ENCODE measurements at regions not wholly inside any gene's neighbourhood (a gene's known extent, or its start where the extent isn't known, plus 50 kb on each side); places are given as distances from the start of the nearest gene placed in this dataset.

- no peaks in the 10 kb centered on the region for H3K36me3 ChIP-seq (ENCODE audit: control insufficient read depth, insufficient read depth, low read length)
- intact Hi-C loops (cut with micrococcal nuclease; ENCODE audit: unreplicated experiment) = no loop called here
- no peak overlapping the region for H3K27ac ChIP-seq (ENCODE audit: low read length)
- in situ Hi-C loops (cut with HindIII; ENCODE audit: low pct_unique_long_range_greater_than_20kb, low sequenced_read_pairs) = no loop called here
- peaks cover 2% of the 10 kb centered on the region; the same call in 1 of the 2 replicates for H3K27me3 ChIP-seq (ENCODE audit: control insufficient read depth, insufficient read depth, low read length)
- ATAC-seq = no peak
- H3K9me3 ChIP-seq (ENCODE audit: control insufficient read depth, insufficient read depth, low read depth, low read length) = no peaks in the 10 kb centered on the region; the same call in 1 of the 2 replicates
- ChIA-PET POLR2A (no interaction called here), CTCF (no interaction called here)
- no TSS peak for BruUV-seq (replicated peaks)
- H3K4me3 ChIP-seq (ENCODE audit: low read depth in 2 of 2, low read length in 2 of 2) = no peak overlapping the region
- no peaks in the 10 kb centered on the region for H3K4me1 ChIP-seq (ENCODE audit: control insufficient read depth, insufficient read depth, low read length)
- no peak for DNase-seq (ENCODE audit: low read depth, low spot score)
- TF ChIP-seq POLR2AphosphoS5 (IDR thresholded peaks at IDR 0.05; ENCODE audit: low read depth, low read length) (no peak), REST (IDR thresholded peaks at IDR 0.05; ENCODE audit: insufficient read depth in 1 of 2, low read depth in 2 of 2, low read length in 1 of 2) (no peak), TCF7L2 (IDR thresholded peaks at IDR 0.05; ENCODE audit: low read depth, low read length) (no peak), CTCF (IDR thresholded peaks at IDR 0.05) (no peak), SIN3A (IDR thresholded peaks at IDR 0.05; ENCODE audit: borderline replicate concordance, insufficient read depth, low read depth, low read length) (no peak)
These were observed 315.6 kb downstream of the TPBG start for GRCh38 chr6:82679232-82679631.

- no peaks in the 10 kb centered on the region; the same call in 1 of the 2 replicates for H3K9me3 ChIP-seq (ENCODE audit: control insufficient read depth, insufficient read depth, low read depth, low read length)
- no peak for TF ChIP-seq TCF7L2 (IDR thresholded peaks at IDR 0.05; ENCODE audit: low read depth, low read length)
- no peak for TF ChIP-seq SIN3A (IDR thresholded peaks at IDR 0.05; ENCODE audit: borderline replicate concordance, insufficient read depth, low read depth, low read length)
- TF ChIP-seq REST (IDR thresholded peaks at IDR 0.05; ENCODE audit: insufficient read depth in 1 of 2, low read depth in 2 of 2, low read length in 1 of 2) = no peak
- no peak for TF ChIP-seq POLR2AphosphoS5 (IDR thresholded peaks at IDR 0.05; ENCODE audit: low read depth, low read length)
- ChIA-PET CTCF (no interaction called here), POLR2A (no interaction called here)
- intact Hi-C loops (cut with micrococcal nuclease; ENCODE audit: unreplicated experiment) = no loop called here
- in situ Hi-C loops (cut with HindIII; ENCODE audit: low pct_unique_long_range_greater_than_20kb, low sequenced_read_pairs) = no loop called here
- H3K36me3 ChIP-seq (ENCODE audit: control insufficient read depth, insufficient read depth, low read length) = no peaks in the 10 kb centered on the region
- peaks cover 2% of the 10 kb centered on the region; the same call in 1 of the 2 replicates for H3K27me3 ChIP-seq (ENCODE audit: control insufficient read depth, insufficient read depth, low read length)
- no peak overlapping the region for H3K27ac ChIP-seq (ENCODE audit: low read length)
- ATAC-seq (no peak), DNase-seq (ENCODE audit: low read depth, low spot score) (no peak)
- no peaks in the 10 kb centered on the region for H3K4me1 ChIP-seq (ENCODE audit: control insufficient read depth, insufficient read depth, low read length)
- H3K4me3 ChIP-seq (ENCODE audit: low read depth in 2 of 2, low read length in 2 of 2) = no peak overlapping the region
- no TSS peak for BruUV-seq (replicated peaks)
These were observed 316.6 kb downstream of the TPBG start for GRCh38 chr6:82680192-82680591.
